IMR-90 (cell line): ENCODE measurements at regions not wholly inside any gene's neighbourhood (a gene's known extent, or its start where the extent isn't known, plus 50 kb on each side); places are given as distances from the start of the nearest gene placed in this dataset.
A peak's percentile ranks its signal among the peaks of the same experiment; 100 is the strongest.

ENCODE experiments used
- ATAC-seq: fragments of 200-7000 bp; cut with Tn5 transposase; 2 replicates; pipeline ENCODE4 v1.9.1; 2020; ENCODE audit warnings: low read depth, mild to moderate bottlenecking, moderate library complexity
- BruUV-seq: library from RNA; stranded (reverse); fragments of 400-500 nt; replicated peaks from 2 replicates; lab custom pipeline; 2021; lab: Mats Ljungman, UMichigan
- CTCF ChIA-PET: fragments of 300-600 bp; formaldehyde crosslinking; extraction: SDS; loops from one replicate; lab custom pipeline; 2021; ENCODE audit warnings: antibody characterized with exemption; lab: Yijun Ruan, JAX
- POLR2A ChIA-PET: fragments of 300-600 bp; sonication (Branson Sonifier 250); formaldehyde crosslinking; loops from one replicate; lab custom pipeline; 2022; ENCODE audit warnings: antibody characterized with exemption; ENCODE audit not compliant: unreplicated experiment; lab: Charles Lee
- DNase-seq: peaks from one replicate; pipeline ENCODE4 v3.0.0; 2013
- H2AFZ ChIP-seq: replicated peaks from 2 replicates; pipeline ENCODE3; 2013; ENCODE audit warnings: low read length, mild to moderate bottlenecking; ENCODE audit not compliant: poor library complexity
- H2AK5ac ChIP-seq: 2 replicates; pipeline ENCODE4 v1.6.1; 2013; ENCODE audit warnings: low read depth, low read length, inconsistent platforms
- H2AK9ac ChIP-seq: replicated peaks from 2 replicates; pipeline ENCODE3; 2013; ENCODE audit warnings: mild to moderate bottlenecking, low read depth, low read length, moderate library complexity; ENCODE audit not compliant: poor library complexity
- H2BK120ac ChIP-seq: 2 replicates; pipeline ENCODE4 v1.6.1; 2013; ENCODE audit warnings: low read depth, low read length, inconsistent platforms
- H2BK15ac ChIP-seq: 3 replicates; pipeline ENCODE4 v1.6.1; 2013; ENCODE audit warnings: low read depth, low read length, inconsistent platforms
- H2BK20ac ChIP-seq: 2 replicates; pipeline ENCODE4 v1.6.1; 2013; ENCODE audit warnings: low read depth, mild to moderate bottlenecking, inconsistent platforms, low read length, moderate library complexity
- H2BK5ac ChIP-seq: 2 replicates; pipeline ENCODE4 v1.6.1; 2013; ENCODE audit warnings: mild to moderate bottlenecking, low read depth, low read length, inconsistent platforms; ENCODE audit not compliant: poor library complexity, severe bottlenecking
- H3K14ac ChIP-seq: replicated peaks from 2 replicates; pipeline ENCODE4 v1.6.1; 2013; ENCODE audit warnings: low read depth, low read length, inconsistent platforms
- H3K18ac ChIP-seq: 2 replicates; pipeline ENCODE4 v1.6.1; 2013; ENCODE audit warnings: low read depth, low read length, control low read depth
- H3K23ac ChIP-seq: 2 replicates; pipeline ENCODE4 v1.6.1; 2013; ENCODE audit warnings: low read depth, low read length, inconsistent platforms
- H3K27ac ChIP-seq: 2 replicates; pipeline ENCODE4 v1.5.1; 2013; ENCODE audit warnings: mild to moderate bottlenecking, control low read depth, low read length; ENCODE audit not compliant: insufficient read depth
- H3K27me3 ChIP-seq: 2 replicates; pipeline ENCODE4 v1.6.1; 2013; ENCODE audit warnings: low read length; ENCODE audit not compliant: control insufficient read depth, insufficient read depth
- H3K36me3 ChIP-seq: 2 replicates; pipeline ENCODE4 v1.6.1; 2013; ENCODE audit warnings: low read length, mixed read lengths; ENCODE audit not compliant: control insufficient read depth, insufficient read depth
- H3K4ac ChIP-seq: 2 replicates; pipeline ENCODE4 v1.6.1; 2013; ENCODE audit warnings: low read depth, low read length, inconsistent platforms
- H3K4me1 ChIP-seq: 2 replicates; pipeline ENCODE4 v1.6.1; 2013; ENCODE audit warnings: low read length, mixed read lengths; ENCODE audit not compliant: control insufficient read depth, insufficient read depth
- H3K4me2 ChIP-seq: 2 replicates; pipeline ENCODE4 v1.6.1; 2013; ENCODE audit warnings: low read depth, mild to moderate bottlenecking, control low read depth, low read length, moderate library complexity
- H3K4me3 ChIP-seq: 2 replicates; pipeline ENCODE4 v1.5.1; 2013; ENCODE audit warnings: low read depth, mild to moderate bottlenecking, control low read depth, low read length, moderate library complexity; ENCODE audit not compliant: insufficient read depth
- H3K56ac ChIP-seq: 2 replicates; pipeline ENCODE4 v1.6.1; 2013; ENCODE audit warnings: low read length, inconsistent platforms; ENCODE audit not compliant: insufficient read depth; ENCODE audit errors: extremely low read depth
- H3K79me1 ChIP-seq, 2 experiments: 2 replicates each; pipeline ENCODE4 v1.6.1; 2013; ENCODE audit warnings: low read length in 2 of 2, inconsistent platforms in 1 of 2, low read depth in 1 of 2
- H3K9ac ChIP-seq: 2 replicates; pipeline ENCODE4 v1.6.1; 2013; ENCODE audit warnings: low read depth, low read length, control low read depth
- H3K9me1 ChIP-seq: 2 replicates; pipeline ENCODE4 v1.6.1; 2013; ENCODE audit warnings: low read length, inconsistent platforms; ENCODE audit not compliant: insufficient read depth
- H3K9me3 ChIP-seq: 2 replicates; pipeline ENCODE4 v1.6.1; 2013; ENCODE audit warnings: low read length; ENCODE audit not compliant: control insufficient read depth, insufficient read depth
- H4K20me1 ChIP-seq: 2 replicates; pipeline ENCODE4 v1.6.1; 2013; ENCODE audit warnings: low read length, inconsistent platforms; ENCODE audit not compliant: insufficient read depth
- H4K5ac ChIP-seq: 2 replicates; pipeline ENCODE4 v1.6.1; 2013; ENCODE audit warnings: mild to moderate bottlenecking, low read depth, low read length, control low read depth
- H4K8ac ChIP-seq, 2 experiments: 2 replicates each; pipeline ENCODE4 v1.6.1; 2013; ENCODE audit warnings: low read depth in 2 of 2, low read length in 2 of 2, control low read depth in 1 of 2, inconsistent platforms in 1 of 2
- H4K91ac ChIP-seq: 2 replicates; pipeline ENCODE4 v1.6.1; 2013; ENCODE audit warnings: low read depth, low read length, inconsistent platforms; ENCODE audit not compliant: insufficient read depth
- BHLHE40 ChIP-seq: fragments of 150-350 bp; IDR thresholded peaks from 2 replicates; pipeline ENCODE4 v1.6.1; 2016; ENCODE audit warnings: mild to moderate bottlenecking, low read depth, low read length
- CEBPB ChIP-seq: IDR thresholded peaks from 2 replicates; pipeline ENCODE4 v1.6.1; 2012; ENCODE audit warnings: low read depth, low read length, improper control_type of control experiment
- CHD1 ChIP-seq: IDR thresholded peaks from 2 replicates; pipeline ENCODE4 v1.6.1; 2012; ENCODE audit warnings: low read depth, low read length, improper control_type of control experiment
- FOS ChIP-seq: fragments of 150-350 bp; IDR thresholded peaks from 2 replicates; pipeline ENCODE4 v1.6.1; 2016; ENCODE audit warnings: low read depth, low read length
- MAFK ChIP-seq: IDR thresholded peaks from 2 replicates; pipeline ENCODE4 v1.6.1; 2012; ENCODE audit warnings: low read depth, low read length, improper control_type of control experiment
- MAZ ChIP-seq: IDR thresholded peaks from 2 replicates; pipeline ENCODE4 v1.6.1; 2012; ENCODE audit warnings: low read depth, mild to moderate bottlenecking, low read length, improper control_type of control experiment, moderate library complexity, borderline replicate concordance
- MXI1 ChIP-seq: IDR thresholded peaks from 2 replicates; pipeline ENCODE4 v1.6.1; 2012; ENCODE audit warnings: low read depth, mild to moderate bottlenecking, low read length, moderate library complexity, borderline replicate concordance
- NFE2L2 ChIP-seq: fragments of 150-350 bp; IDR thresholded peaks from 2 replicates; pipeline ENCODE4 v1.6.1; 2016; ENCODE audit warnings: low read depth, mild to moderate bottlenecking, low read length
- RAD21 ChIP-seq: IDR thresholded peaks from 2 replicates; pipeline ENCODE4 v1.6.1; 2012; ENCODE audit warnings: low read length, improper control_type of control experiment
- RCOR1 ChIP-seq: IDR thresholded peaks from 2 replicates; pipeline ENCODE4 v1.6.1; 2012; ENCODE audit warnings: mild to moderate bottlenecking, low read length, improper control_type of control experiment; ENCODE audit not compliant: insufficient replicate concordance
- RFX5 ChIP-seq: IDR thresholded peaks from 2 replicates; pipeline ENCODE4 v1.8.0; 2012; ENCODE audit warnings: low read depth, mild to moderate bottlenecking, low read length, moderate library complexity
- SMC3 ChIP-seq: fragments of 150-350 bp; IDR thresholded peaks from 2 replicates; pipeline ENCODE4 v1.6.1; 2016; ENCODE audit warnings: low read depth, mild to moderate bottlenecking, antibody characterized with exemption, low read length, moderate library complexity
- dilution Hi-C: fragments of 300-500 bp; cut with HindIII; formaldehyde crosslinking; loops from one replicate; pipeline ENCODE4 v1.14.3; 2018; ENCODE audit warnings: low sequenced_read_pairs; ENCODE audit not compliant: unreplicated experiment
- in situ Hi-C: fragments of 300-500 bp; cut with MboI; formaldehyde crosslinking; loops from 3 replicates; pipeline ENCODE4 v1.14.3; 2019; ENCODE audit warnings: low sequenced_read_pairs, inconsistent platforms, mixed read lengths
- intact Hi-C: fragments of 100-400 bp; cut with micrococcal nuclease; formaldehyde crosslinking; loops from 2 replicates; pipeline ENCODE4 v1.10.0; 2022
- TF ChIP-seq, protein P1 (sequence below): conservative IDR thresholded peaks from 2 replicates; pipeline ENCODE4 v1.5.1; 2012; ENCODE audit warnings: mild to moderate bottlenecking, low read depth, low read length, improper control_type of control experiment

DNA sequence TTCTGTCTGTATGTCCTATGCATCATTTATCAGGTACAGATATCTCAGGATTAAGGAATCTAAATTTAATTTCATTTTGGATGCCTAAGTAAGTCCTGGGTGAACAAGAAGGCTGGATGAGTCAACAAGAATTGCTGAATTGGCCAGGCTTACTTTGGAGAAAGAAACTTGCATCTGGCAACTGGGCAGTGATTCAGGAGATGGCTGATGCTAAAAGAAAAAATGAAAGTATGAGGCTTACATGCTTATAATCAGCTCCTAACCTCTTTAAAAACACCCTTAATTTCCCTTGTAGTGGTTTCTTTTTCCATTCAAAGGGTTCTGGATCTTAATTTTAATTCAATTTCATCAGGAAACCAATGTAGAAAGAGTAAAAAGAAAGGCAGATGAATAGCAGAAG is 228.8 kb upstream of the PEX5L start:
- no TSS peak for BruUV-seq

More for the DNA sequence above, 228.8 kb upstream of the PEX5L start:
- H2AK9ac ChIP-seq = no peak overlapping the region
- POLR2A ChIA-PET = no interaction called here
- H2BK5ac ChIP-seq = no peak overlapping the region
- ATAC-seq (peak; percentile 27; the same call in 1 of the 2 replicates), DNase-seq (peak; percentile 67)
- intact Hi-C loops = no loop called here
- H3K56ac ChIP-seq = no peak overlapping the region
- H3K9me1 ChIP-seq = no peaks in the 10 kb centered on the region
- H3K9ac ChIP-seq = no peak overlapping the region
- no peak overlapping the region for H3K4me2 ChIP-seq
- no peaks in the 10 kb centered on the region for H3K4me1 ChIP-seq
- H3K23ac ChIP-seq = no peak overlapping the region
- H3K14ac ChIP-seq = no peak overlapping the region
- dilution Hi-C loops = no loop called here
- H3K27ac ChIP-seq = no peak overlapping the region
- no peak overlapping the region for H4K5ac ChIP-seq
- no peak overlapping the region for H3K4me3 ChIP-seq
- H4K8ac ChIP-seq = no peak overlapping the region
- CTCF ChIA-PET = no interaction called here
- TF ChIP-seq CEBPB = no peak
- TF ChIP-seq MXI1 = no peak
- no peak for TF ChIP-seq MAZ
- no peak for TF ChIP-seq MAFK
- no peak for TF ChIP-seq BHLHE40
- TF ChIP-seq FOS = no peak
- no peak for TF ChIP-seq RCOR1
- TF ChIP-seq SMC3 = no peak
- TF ChIP-seq NFE2L2 = no peak
- TF ChIP-seq CHD1 = no peak
- TF ChIP-seq, protein P1, sequence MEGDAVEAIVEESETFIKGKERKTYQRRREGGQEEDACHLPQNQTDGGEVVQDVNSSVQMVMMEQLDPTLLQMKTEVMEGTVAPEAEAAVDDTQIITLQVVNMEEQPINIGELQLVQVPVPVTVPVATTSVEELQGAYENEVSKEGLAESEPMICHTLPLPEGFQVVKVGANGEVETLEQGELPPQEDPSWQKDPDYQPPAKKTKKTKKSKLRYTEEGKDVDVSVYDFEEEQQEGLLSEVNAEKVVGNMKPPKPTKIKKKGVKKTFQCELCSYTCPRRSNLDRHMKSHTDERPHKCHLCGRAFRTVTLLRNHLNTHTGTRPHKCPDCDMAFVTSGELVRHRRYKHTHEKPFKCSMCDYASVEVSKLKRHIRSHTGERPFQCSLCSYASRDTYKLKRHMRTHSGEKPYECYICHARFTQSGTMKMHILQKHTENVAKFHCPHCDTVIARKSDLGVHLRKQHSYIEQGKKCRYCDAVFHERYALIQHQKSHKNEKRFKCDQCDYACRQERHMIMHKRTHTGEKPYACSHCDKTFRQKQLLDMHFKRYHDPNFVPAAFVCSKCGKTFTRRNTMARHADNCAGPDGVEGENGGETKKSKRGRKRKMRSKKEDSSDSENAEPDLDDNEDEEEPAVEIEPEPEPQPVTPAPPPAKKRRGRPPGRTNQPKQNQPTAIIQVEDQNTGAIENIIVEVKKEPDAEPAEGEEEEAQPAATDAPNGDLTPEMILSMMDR = no peak
- TF ChIP-seq RAD21 = no peak
- no peak for TF ChIP-seq RFX5
- H2AFZ ChIP-seq = no peak overlapping the region
- H3K9me3 ChIP-seq = 0 out of 2 replicates have a peak, but pooled peaks cover 2% of the 10 kb centered on the region
- no peak overlapping the region for H2BK20ac ChIP-seq
- H4K91ac ChIP-seq = no peak overlapping the region
- H2BK120ac ChIP-seq = no peak overlapping the region
- H3K36me3 ChIP-seq = no peaks in the 10 kb centered on the region
- H2AK5ac ChIP-seq = no peak overlapping the region
- H4K20me1 ChIP-seq = no peaks in the 10 kb centered on the region
- H3K18ac ChIP-seq = no peak overlapping the region
- no peak overlapping the region for H2BK15ac ChIP-seq
- H3K27me3 ChIP-seq = no peaks in the 10 kb centered on the region
- H3K4ac ChIP-seq = no peak overlapping the region
- no peaks in the 10 kb centered on the region for H3K79me1 ChIP-seq
- in situ Hi-C loops = no loop called here
